ENCODE measurements at regions not wholly inside any gene's neighbourhood (a gene's known extent, or its start where the extent isn't known, plus 50 kb on each side); places are given as distances from the start of the nearest gene placed in this dataset.

DNA sequence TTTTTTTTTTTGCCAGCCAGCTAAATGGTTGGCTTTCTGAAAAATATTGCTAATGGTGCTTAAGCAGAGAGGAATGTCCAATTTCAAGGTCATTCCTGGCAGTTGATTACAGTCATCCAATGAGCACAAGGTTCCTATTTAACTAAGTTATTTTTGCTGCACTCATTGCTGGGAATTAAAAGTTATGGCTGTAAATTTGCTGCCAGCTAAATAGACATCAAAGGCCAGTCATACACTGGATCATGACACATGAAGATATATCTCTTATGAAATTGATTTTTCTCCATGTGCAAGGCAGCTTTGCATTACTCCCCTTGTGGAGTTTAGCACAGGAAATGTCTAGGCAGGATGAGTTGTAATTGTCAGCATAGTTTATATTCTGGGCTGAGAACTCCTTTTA, 1898.4 kb upstream of the CELF4 start:
- Mint-ChIP-seq H3K9me3 (peaks cover 3% of the 10 kb centered on the region; the same call in 2 of the 3 replicates), H3K36me3 (ENCODE audit: low read depth) (no peaks in the 10 kb centered on the region; the same call in 2 of the 3 replicates), H3K4me1 (peaks cover 4% of the 10 kb centered on the region; the same call in 1 of the 3 replicates), H3K4me3 (no peak overlapping the region), H3K27me3 (ENCODE audit: insufficient read depth, low read depth, poor library complexity) (peaks cover 3% of the 10 kb centered on the region), H3K27ac (no peak overlapping the region)
- Histone ChIP-seq H4K20me1 (replicated peaks; ENCODE audit: insufficient read depth) (no peaks in the 10 kb centered on the region), H3K36me3 (ENCODE audit: insufficient read depth) (no peaks in the 10 kb centered on the region), H3K4me3 (no peak overlapping the region), H3K4me1 (ENCODE audit: insufficient read depth) (peaks cover 4% of the 10 kb centered on the region; the same call in 1 of the 2 replicates), H3K27me3 (ENCODE audit: insufficient read depth) (no peaks in the 10 kb centered on the region), H2AFZ (no peak overlapping the region), H3F3A (replicated peaks; ENCODE audit: low read depth) (no peaks in the 10 kb centered on the region), H3K9me2 (ENCODE audit: insufficient read depth) (no peaks in the 10 kb centered on the region), H3K27ac (ENCODE audit: low read depth) (no peak overlapping the region), H3K79me2 (replicated peaks; ENCODE audit: insufficient read depth) (no peaks in the 10 kb centered on the region), H3K4me2 (no peak overlapping the region)
- DNase-seq (ENCODE audit: low spot score) (no peak), ATAC-seq (no peak)
- TF ChIP-seq JUNB (IDR thresholded peaks at IDR 0.05; ENCODE audit: unreplicated experiment) (no peak), ZNF114 (CRISPR knock-in tag; IDR thresholded peaks at IDR 0.05) (no peak), EZH2 (IDR thresholded peaks at IDR 0.05; ENCODE audit: low read depth, unreplicated experiment) (no peak), ETS1 (IDR thresholded peaks at IDR 0.05) (no peak), REST (IDR thresholded peaks at IDR 0.05; ENCODE audit: unreplicated experiment) (no peak), STAT1 (IDR thresholded peaks at IDR 0.05; ENCODE audit: unreplicated experiment) (no peak), EZH2phosphoT487 (IDR thresholded peaks at IDR 0.05; ENCODE audit: unreplicated experiment) (no peak), POLR2AphosphoS5 (IDR thresholded peaks at IDR 0.05; ENCODE audit: low read depth) (no peak), ZNF331 (CRISPR knock-in tag; IDR thresholded peaks at IDR 0.05; ENCODE audit: low read depth) (no peak), NANOG (IDR thresholded peaks at IDR 0.05; ENCODE audit: borderline replicate concordance) (no peak), ZNF462 (CRISPR knock-in tag; IDR thresholded peaks at IDR 0.05) (no peak), CREB1 (CRISPR knock-in tag; IDR thresholded peaks at IDR 0.05; ENCODE audit: low read depth) (no peak)
- TF ChIP-seq, protein P1, sequence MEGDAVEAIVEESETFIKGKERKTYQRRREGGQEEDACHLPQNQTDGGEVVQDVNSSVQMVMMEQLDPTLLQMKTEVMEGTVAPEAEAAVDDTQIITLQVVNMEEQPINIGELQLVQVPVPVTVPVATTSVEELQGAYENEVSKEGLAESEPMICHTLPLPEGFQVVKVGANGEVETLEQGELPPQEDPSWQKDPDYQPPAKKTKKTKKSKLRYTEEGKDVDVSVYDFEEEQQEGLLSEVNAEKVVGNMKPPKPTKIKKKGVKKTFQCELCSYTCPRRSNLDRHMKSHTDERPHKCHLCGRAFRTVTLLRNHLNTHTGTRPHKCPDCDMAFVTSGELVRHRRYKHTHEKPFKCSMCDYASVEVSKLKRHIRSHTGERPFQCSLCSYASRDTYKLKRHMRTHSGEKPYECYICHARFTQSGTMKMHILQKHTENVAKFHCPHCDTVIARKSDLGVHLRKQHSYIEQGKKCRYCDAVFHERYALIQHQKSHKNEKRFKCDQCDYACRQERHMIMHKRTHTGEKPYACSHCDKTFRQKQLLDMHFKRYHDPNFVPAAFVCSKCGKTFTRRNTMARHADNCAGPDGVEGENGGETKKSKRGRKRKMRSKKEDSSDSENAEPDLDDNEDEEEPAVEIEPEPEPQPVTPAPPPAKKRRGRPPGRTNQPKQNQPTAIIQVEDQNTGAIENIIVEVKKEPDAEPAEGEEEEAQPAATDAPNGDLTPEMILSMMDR (conservative IDR thresholded peaks at IDR 0.05; ENCODE audit: low read depth in 2 of 2), result no peak

Measured in GM23338 (cell line).